ENCODE measurements at regions not wholly inside any gene's neighbourhood (a gene's known extent, or its start where the extent isn't known, plus 50 kb on each side); places are given as distances from the start of the nearest gene placed in this dataset.

GRCh38 chr3:72332689-72333088 is 515.6 kb downstream of the SHQ1 start:
- Mint-ChIP-seq H3K4me1 (ENCODE audit: low read depth) (no peaks in the 10 kb centered on the region), H3K27me3 (ENCODE audit: low read depth) (peaks cover 13% of the 10 kb centered on the region), H3K27ac (no peak overlapping the region), H3K4me3 (ENCODE audit: low read depth) (no peak overlapping the region), H3K9me3 (no peaks in the 10 kb centered on the region), H3K36me3 (ENCODE audit: low read depth) (no peaks in the 10 kb centered on the region)
- intact Hi-C loops (cut with micrococcal nuclease): no loop called here
- no peak for DNase-seq (ENCODE audit: low spot score)

GRCh38 chr3:72332036-72332435 is 516.2 kb downstream of the SHQ1 start:
- H3K9me3 Mint-ChIP-seq: peaks cover 5% of the 10 kb centered on the region
- DNase-seq (ENCODE audit: low spot score): no peak
- no peak overlapping the region for H3K4me3 Mint-ChIP-seq (ENCODE audit: low read depth)
- no peak overlapping the region for H3K27ac Mint-ChIP-seq
- H3K36me3 Mint-ChIP-seq (ENCODE audit: low read depth): no peaks in the 10 kb centered on the region
- intact Hi-C loops (cut with micrococcal nuclease): no loop called here
- no peaks in the 10 kb centered on the region for H3K4me1 Mint-ChIP-seq (ENCODE audit: low read depth)
- peaks cover 15% of the 10 kb centered on the region for H3K27me3 Mint-ChIP-seq (ENCODE audit: low read depth)

GRCh38 chr3:72331076-72331475 is 517.2 kb downstream of the SHQ1 start:
- H3K27me3 Mint-ChIP-seq (ENCODE audit: low read depth): peaks cover 15% of the 10 kb centered on the region
- no peak overlapping the region for H3K4me3 Mint-ChIP-seq (ENCODE audit: low read depth)
- H3K4me1 Mint-ChIP-seq (ENCODE audit: low read depth): no peaks in the 10 kb centered on the region
- no peak for DNase-seq (ENCODE audit: low spot score)
- H3K36me3 Mint-ChIP-seq (ENCODE audit: low read depth): no peaks in the 10 kb centered on the region
- H3K9me3 Mint-ChIP-seq: peaks cover 7% of the 10 kb centered on the region
- intact Hi-C loops (cut with micrococcal nuclease): no loop called here
- no peak overlapping the region for H3K27ac Mint-ChIP-seq

GRCh38 chr3:72329354-72329753 is 518.9 kb downstream of the SHQ1 start:
- H3K36me3 Mint-ChIP-seq (ENCODE audit: low read depth): no peaks in the 10 kb centered on the region
- DNase-seq (ENCODE audit: low spot score): no peak
- intact Hi-C loops (cut with micrococcal nuclease): no loop called here

GRCh38 chr3:72328755-72329277 is 519.4 kb downstream of the SHQ1 start:
- intact Hi-C loops (cut with micrococcal nuclease): no loop called here
- no peak overlapping the region for H3K27ac Mint-ChIP-seq
- DNase-seq (ENCODE audit: low spot score): no peak
- H3K27me3 Mint-ChIP-seq (ENCODE audit: low read depth): peaks cover 15% of the 10 kb centered on the region
- peaks cover 7% of the 10 kb centered on the region for H3K9me3 Mint-ChIP-seq
- no peaks in the 10 kb centered on the region for H3K4me1 Mint-ChIP-seq (ENCODE audit: low read depth)
- no peak overlapping the region for H3K4me3 Mint-ChIP-seq (ENCODE audit: low read depth)
- H3K36me3 Mint-ChIP-seq (ENCODE audit: low read depth): no peaks in the 10 kb centered on the region

More at GRCh38 chr3:72329354-72329753, 518.9 kb downstream of the SHQ1 start:
- Mint-ChIP-seq H3K9me3 (peaks cover 7% of the 10 kb centered on the region), H3K4me1 (ENCODE audit: low read depth) (no peaks in the 10 kb centered on the region), H3K27me3 (ENCODE audit: low read depth) (peaks cover 15% of the 10 kb centered on the region), H3K27ac (no peak overlapping the region), H3K4me3 (ENCODE audit: low read depth) (no peak overlapping the region)

GRCh38 chr3:72327008-72327407 is 521.2 kb downstream of the SHQ1 start:
- Mint-ChIP-seq H3K4me3 (ENCODE audit: low read depth) (no peak overlapping the region), H3K9me3 (peaks cover 7% of the 10 kb centered on the region), H3K36me3 (ENCODE audit: low read depth) (no peaks in the 10 kb centered on the region), H3K27ac (no peak overlapping the region), H3K4me1 (ENCODE audit: low read depth) (no peaks in the 10 kb centered on the region), H3K27me3 (ENCODE audit: low read depth) (peaks cover 11% of the 10 kb centered on the region)
- no peak for DNase-seq (ENCODE audit: low spot score)
- intact Hi-C loops (cut with micrococcal nuclease): no loop called here

GRCh38 chr3:72324253-72324811 is 523.9 kb downstream of the SHQ1 start:
- no peak overlapping the region for H3K4me3 Mint-ChIP-seq (ENCODE audit: low read depth)
- no peaks in the 10 kb centered on the region for H3K36me3 Mint-ChIP-seq (ENCODE audit: low read depth)
- peaks cover 1% of the 10 kb centered on the region for H3K4me1 Mint-ChIP-seq (ENCODE audit: low read depth)
- peaks cover 7% of the 10 kb centered on the region for H3K9me3 Mint-ChIP-seq
- peaks cover 6% of the 10 kb centered on the region for H3K27me3 Mint-ChIP-seq (ENCODE audit: low read depth)
- no peak for DNase-seq (ENCODE audit: low spot score)
- intact Hi-C loops (cut with micrococcal nuclease): no loop called here
- H3K27ac Mint-ChIP-seq: no peak overlapping the region

GRCh38 chr3:72323773-72324172 is 524.5 kb downstream of the SHQ1 start:
- DNase-seq (ENCODE audit: low spot score): no peak
- Mint-ChIP-seq H3K27me3 (ENCODE audit: low read depth) (peaks cover 6% of the 10 kb centered on the region), H3K9me3 (peaks cover 7% of the 10 kb centered on the region), H3K36me3 (ENCODE audit: low read depth) (no peaks in the 10 kb centered on the region), H3K27ac (no peak overlapping the region), H3K4me3 (ENCODE audit: low read depth) (no peak overlapping the region), H3K4me1 (ENCODE audit: low read depth) (peaks cover 1% of the 10 kb centered on the region)
- intact Hi-C loops (cut with micrococcal nuclease): no loop called here

GRCh38 chr3:72322264-72322976 is 525.8 kb downstream of the SHQ1 start:
- DNase-seq (ENCODE audit: low spot score): no peak
- Mint-ChIP-seq H3K36me3 (ENCODE audit: low read depth) (no peaks in the 10 kb centered on the region), H3K27ac (no peak overlapping the region), H3K4me3 (ENCODE audit: low read depth) (no peak overlapping the region), H3K4me1 (ENCODE audit: low read depth) (peaks cover 1% of the 10 kb centered on the region), H3K27me3 (ENCODE audit: low read depth) (peaks cover 2% of the 10 kb centered on the region), H3K9me3 (peaks cover 5% of the 10 kb centered on the region)
- intact Hi-C loops (cut with micrococcal nuclease): no loop called here

GRCh38 chr3:72320955-72321303 is 527.3 kb downstream of the SHQ1 start:
- Mint-ChIP-seq H3K4me3 (ENCODE audit: low read depth) (no peak overlapping the region), H3K27ac (no peak overlapping the region), H3K27me3 (ENCODE audit: low read depth) (no peaks in the 10 kb centered on the region), H3K36me3 (ENCODE audit: low read depth) (no peaks in the 10 kb centered on the region), H3K9me3 (no peaks in the 10 kb centered on the region), H3K4me1 (ENCODE audit: low read depth) (peaks cover 1% of the 10 kb centered on the region)
- no peak for DNase-seq (ENCODE audit: low spot score)
- intact Hi-C loops (cut with micrococcal nuclease): no loop called here

- no peak for DNase-seq (ENCODE audit: low spot score)
- H3K36me3 Mint-ChIP-seq (ENCODE audit: low read depth): no peaks in the 10 kb centered on the region
- no peaks in the 10 kb centered on the region for H3K9me3 Mint-ChIP-seq
- H3K4me3 Mint-ChIP-seq (ENCODE audit: low read depth): no peak overlapping the region
- H3K27ac Mint-ChIP-seq: no peak overlapping the region
- intact Hi-C loops (cut with micrococcal nuclease): no loop called here
- no peaks in the 10 kb centered on the region for H3K27me3 Mint-ChIP-seq (ENCODE audit: low read depth)
- H3K4me1 Mint-ChIP-seq (ENCODE audit: low read depth): peaks cover 1% of the 10 kb centered on the region
These were observed 527.9 kb downstream of the SHQ1 start for GRCh38 chr3:72320095-72320954.

GRCh38 chr3:72319194-72320094 is 528.8 kb downstream of the SHQ1 start:
- intact Hi-C loops (cut with micrococcal nuclease): no loop called here
- Mint-ChIP-seq H3K27me3 (ENCODE audit: low read depth) (no peaks in the 10 kb centered on the region), H3K9me3 (no peaks in the 10 kb centered on the region), H3K4me3 (ENCODE audit: low read depth) (no peak overlapping the region), H3K36me3 (ENCODE audit: low read depth) (no peaks in the 10 kb centered on the region), H3K27ac (no peak overlapping the region), H3K4me1 (ENCODE audit: low read depth) (peaks cover 1% of the 10 kb centered on the region)
- DNase-seq (ENCODE audit: low spot score): no peak

Measured in activated T-helper 2 cell treated with anti-CD3 and anti-CD28 coated beads, Interferon-gamma antibody, Interleukin-2, Interleukin-4, amounts not matched to agents 10 μg/mL and 5 μg/mL and 100 μg/mL, durations not matched to agents 14 hours and 24 hours and 36 hours (primary cell).